CD4-positive, alpha-beta T cell treated with Interleukin-10 for 1 hour (primary cell): ENCODE measurements at regions not wholly inside any gene's neighbourhood (a gene's known extent, or its start where the extent isn't known, plus 50 kb on each side); places are given as distances from the start of the nearest gene placed in this dataset.

Source experiments
- DNase-seq: peaks from one replicate; pipeline ENCODE4 v3.0.0-alpha.2; 2020

GRCh38 chr13:40328091-40328490 lies 338.4 kb downstream of the FOXO1 start:
- no peak for DNase-seq

DNA sequence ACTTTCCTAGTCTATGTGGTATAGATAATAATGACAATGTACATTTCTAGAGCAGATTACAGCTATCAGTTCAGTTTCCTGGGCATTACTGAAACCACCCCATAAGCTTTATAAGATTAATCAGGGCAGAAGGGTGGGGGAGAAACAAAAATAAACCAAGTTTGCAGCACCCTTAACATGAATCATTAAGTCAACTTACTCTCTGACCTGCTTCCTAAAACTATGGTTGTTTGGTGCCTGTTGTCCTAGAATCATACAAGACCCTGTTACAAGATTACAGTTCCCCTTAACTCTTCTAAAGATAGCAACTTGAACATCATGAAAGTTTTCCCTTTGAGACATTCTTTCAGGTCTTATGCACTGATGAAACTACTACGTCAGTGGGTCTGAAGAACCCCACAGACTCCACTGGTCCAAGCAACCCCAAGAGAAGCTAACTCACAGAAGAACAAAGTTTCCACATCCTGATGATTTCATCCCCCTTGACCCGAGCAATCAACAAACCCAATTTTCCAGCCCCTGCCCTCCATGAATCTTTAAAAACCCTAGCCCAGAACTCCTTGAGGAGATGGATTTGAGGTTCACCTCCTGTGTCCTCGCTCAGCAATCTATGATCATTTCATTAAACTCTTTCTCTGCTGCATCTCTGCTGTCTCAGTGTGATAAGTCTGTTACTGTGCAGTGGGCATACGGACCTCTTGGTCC lies 336.5 kb downstream of the FOXO1 start:
- no peak for DNase-seq

DNA sequence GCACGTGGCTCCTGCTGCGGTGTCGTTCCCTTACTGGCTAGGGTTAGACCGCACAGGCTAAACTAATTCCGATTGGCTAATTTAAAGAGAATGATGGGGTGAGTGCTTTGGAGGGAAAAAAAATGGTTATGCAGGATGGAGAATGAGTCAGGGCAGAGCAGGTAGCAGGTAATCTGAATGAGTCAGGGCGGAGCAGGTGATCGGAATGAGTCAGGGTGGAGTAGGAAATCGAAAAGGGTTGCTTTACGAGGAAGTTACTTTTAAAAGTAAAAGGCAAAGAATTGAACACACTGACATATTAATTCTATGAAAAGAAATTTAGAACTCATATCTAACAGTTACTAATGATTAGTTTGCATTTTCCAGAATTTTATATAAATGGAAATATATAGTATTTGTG lies 335.5 kb downstream of the FOXO1 start:
- DNase-seq, result no peak

GRCh38 chr13:40331802-40332201 lies 334.6 kb downstream of the FOXO1 start:
- DNase-seq, result no peak

- DNase-seq, result no peak
Measured at GRCh38 chr13:40333226-40333625, 333.2 kb downstream of the FOXO1 start.

DNA sequence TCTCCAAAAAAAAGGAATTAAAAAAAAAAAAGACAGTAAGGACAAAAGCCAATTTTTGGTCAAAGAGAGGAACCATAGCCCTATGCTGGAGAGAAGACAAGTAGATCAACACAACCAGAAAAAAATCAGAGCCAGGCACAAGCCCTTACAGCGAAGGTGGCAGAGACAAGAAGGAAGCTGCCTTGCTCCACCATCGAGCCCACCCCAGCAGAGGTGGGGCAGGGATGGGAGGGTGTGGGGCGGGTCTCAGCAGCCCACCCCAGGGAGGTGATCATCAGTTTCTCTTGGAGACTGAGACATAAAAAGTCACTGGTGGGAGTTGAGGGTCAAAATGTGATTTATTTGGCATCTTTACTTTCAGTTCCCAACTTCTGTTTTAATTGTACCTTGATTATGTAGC lies 332.4 kb downstream of the FOXO1 start:
- DNase-seq, result no peak

GRCh38 chr13:40334616-40335015 lies 331.8 kb downstream of the FOXO1 start:
- DNase-seq, result no peak

- no peak for DNase-seq
Measured at GRCh38 chr13:40336228-40337221, 329.9 kb downstream of the FOXO1 start.

DNA sequence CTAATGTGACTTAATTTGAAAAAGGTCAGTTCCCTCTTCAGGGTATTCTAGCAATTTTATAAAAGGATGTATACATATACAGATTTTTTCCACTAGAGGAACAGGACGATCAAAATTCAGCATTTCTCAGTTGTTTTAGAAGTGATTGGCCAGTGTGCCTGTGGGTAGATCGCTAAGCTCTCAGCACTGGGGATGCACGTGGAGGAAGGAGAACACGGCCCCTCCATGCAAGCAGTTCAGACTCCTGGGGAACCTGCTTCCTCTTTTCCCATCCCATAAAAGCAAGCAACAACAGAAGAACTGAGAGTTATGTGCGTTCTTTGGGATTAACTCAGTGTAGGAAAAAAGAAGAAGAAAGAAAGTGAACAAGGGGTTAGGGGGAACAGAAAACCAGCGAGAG lies 328.8 kb downstream of the FOXO1 start:
- no peak for DNase-seq

DNA sequence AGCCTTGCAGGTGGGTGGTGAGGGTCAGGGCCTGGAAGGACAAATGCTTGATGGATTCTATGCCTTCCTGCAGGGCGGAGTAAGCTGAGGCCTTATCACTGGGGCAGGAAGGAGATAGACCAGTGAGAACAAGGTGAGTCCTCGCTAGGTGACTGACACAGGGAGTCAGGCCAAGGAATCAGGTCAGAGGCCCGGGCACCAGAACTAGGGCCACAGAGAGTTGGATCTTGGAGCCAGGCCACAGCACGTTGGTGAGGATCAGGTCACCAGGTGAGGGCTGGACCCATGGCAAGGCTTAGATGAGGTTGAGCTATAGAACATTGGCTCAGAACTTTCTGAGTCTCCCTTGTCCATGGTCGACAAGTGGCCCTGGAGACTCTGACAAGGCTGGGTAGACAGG lies 328.2 kb downstream of the FOXO1 start:
- no peak for DNase-seq

DNA sequence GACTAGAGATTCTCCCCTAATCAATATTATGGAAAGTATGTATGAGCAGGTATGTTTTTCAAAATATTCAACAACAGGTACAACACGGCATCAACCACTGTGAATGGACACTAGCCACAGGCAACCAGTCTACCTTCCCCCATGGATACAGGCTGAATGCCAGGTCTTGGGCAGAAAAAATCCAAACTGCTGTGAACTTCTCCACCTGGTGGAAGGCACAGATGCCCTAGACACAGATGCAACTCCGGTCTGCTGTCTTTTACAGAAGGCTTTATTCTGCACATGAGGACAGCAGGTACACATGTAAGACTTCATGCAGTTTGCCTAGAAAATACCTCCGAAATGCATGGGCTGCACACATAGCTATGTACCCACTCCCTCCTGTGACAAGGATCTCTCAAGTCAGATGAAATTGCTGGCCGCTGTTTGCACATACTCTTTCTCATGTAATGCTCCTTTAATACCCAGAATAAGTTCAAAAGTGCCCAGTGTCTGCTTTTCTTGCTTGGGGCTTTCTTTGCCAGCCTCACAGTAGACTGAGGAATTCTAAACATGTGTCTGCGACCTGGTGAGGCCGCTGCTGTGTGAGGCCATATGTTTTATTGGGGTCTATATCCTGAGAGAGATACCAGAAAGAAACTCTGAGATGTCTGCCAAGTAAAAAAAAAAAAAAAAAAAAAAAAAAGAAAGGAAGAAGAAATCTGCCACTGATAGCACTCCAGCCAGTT lies 325.9 kb downstream of the FOXO1 start:
- DNase-seq, result no peak

GRCh38 chr13:40341096-40341471 lies 325.4 kb downstream of the FOXO1 start:
- DNase-seq, result no peak

DNA sequence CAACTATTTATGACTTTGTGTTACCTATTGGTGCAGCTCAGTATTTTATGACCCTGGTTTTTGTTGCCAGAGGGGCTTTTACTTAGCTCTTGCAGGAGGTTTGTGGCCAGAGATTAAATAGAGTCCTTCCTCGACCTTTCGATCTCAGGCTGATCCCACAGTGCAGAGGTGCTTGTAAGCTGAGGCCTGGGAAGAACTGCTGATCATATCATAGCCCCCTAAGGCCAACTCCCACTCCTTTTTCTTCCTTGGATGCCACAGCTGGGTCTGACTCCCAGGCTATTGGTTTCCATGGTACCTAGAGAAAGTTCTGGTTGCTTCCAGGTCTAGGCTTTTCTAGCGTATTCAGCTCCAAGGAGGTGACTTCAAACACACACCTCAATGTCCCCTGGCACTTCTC lies 324.9 kb downstream of the FOXO1 start:
- DNase-seq, result no peak

DNA sequence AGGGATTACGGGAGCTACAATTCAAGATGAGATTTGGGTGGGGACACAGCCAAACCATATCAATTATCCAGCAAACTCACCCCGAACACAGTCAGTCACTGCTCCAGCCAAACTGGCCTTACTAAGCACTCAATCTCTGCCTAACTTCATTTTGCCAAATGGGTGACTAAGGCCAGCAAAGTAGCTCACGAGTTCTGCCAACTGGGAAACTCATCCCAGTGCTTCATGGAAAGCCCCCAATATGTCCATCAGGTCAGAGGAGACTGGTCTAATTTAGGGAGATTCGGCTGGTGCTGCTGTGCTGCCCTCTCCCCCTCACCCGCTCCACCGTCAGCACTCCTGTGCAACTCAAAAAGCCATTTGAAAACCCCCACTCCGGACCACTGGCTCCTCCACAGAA lies 324.0 kb downstream of the FOXO1 start:
- no peak for DNase-seq

GRCh38 chr13:40342901-40343300 lies 323.5 kb downstream of the FOXO1 start:
- no peak for DNase-seq

- no peak for DNase-seq
Measured at GRCh38 chr13:40343550-40344269, 322.7 kb downstream of the FOXO1 start.

GRCh38 chr13:40344270-40345148 lies 321.9 kb downstream of the FOXO1 start:
- DNase-seq, result no peak

GRCh38 chr13:40345149-40345514 lies 321.3 kb downstream of the FOXO1 start:
- DNase-seq, result no peak

DNA sequence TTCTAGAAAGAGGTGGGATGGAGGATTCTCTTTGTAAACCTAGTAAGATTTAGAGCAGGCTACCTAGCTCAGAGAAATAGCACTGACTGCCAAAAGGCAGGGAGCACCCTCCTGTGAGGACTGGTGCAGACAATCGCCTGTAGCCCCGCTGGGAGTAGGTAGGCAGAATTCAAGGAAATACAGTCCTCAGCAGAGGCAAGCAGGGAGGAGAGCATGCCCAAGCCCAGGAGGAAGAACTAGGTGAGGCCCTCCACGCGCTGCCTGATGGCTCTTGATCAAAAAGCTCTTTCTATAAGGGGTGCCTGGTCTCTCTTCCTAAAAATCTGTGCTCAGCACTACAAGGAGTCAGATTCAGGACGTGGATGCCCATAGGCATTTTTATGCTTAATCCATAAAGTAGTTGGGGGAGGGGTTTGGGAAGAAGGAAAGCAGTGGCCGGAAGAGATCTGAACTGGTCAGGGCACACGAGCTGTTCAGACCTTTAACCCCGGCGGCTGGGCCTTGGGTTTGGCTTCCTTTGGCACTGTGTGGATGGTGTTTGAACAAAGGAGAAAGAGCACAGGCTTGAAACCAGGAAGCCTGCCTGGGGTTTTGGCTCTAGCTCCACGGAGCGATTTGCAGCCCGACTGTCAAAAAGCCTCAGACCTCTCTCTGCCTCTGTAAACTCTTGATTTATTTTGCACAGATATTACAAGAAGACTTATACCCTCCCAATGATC lies 320.6 kb downstream of the FOXO1 start:
- no peak for DNase-seq

DNA sequence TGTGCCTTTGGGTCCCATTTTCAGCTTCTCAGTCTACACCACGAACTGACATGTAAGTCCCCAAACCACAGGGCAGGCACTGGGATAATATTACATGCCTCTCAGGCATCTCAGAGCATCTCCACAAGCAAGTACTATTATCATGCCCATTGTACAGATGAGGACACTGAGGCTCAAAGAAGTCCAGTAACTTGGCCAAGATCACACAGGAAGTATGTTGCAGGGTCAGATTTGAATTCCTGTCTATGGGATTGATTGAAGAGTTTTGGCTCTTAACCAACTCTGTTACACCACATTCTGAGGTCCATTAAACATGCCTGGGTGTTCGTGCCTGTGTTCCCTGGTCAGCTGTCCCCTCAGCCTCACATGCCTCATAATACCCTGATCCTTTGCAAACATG lies 319.8 kb downstream of the FOXO1 start:
- DNase-seq, result no peak

DNA sequence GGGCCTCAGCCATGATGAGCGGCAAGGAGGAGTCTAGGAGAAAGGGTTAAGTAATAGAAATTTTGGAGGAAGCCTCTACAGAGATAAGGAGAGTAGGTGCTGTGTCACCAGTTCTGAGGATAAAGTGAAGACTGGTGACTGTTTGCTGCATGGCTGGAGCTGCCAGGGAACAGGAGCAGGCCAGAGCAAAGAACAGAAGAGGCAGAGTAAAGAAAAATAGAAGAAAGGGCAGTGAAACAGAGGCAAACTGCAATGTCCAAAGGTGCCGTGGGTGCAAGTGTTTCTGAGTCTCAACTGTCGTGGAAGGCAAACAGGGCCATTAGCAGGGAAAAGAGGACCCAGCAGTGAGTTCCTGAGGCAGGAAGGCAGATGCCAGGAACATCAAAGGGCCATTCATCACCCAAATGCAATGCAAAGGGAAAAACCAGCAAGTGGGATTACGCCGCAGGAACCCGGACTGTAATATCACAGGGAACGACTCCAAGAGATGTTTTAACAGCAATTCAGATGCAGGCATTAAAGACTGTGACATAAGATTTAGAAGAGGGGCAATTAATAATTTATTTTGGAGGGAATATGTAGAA lies 318.3 kb downstream of the FOXO1 start:
- no peak for DNase-seq
